Stimulated activated CD8-positive, alpha-beta memory T cell treated with anti-CD3 and anti-CD28 coated beads, Interleukin-15, amount 100 ng/mL, for 1 hour (primary cell): ENCODE measurements at regions not wholly inside any gene's neighbourhood (a gene's known extent, or its start where the extent isn't known, plus 50 kb on each side); places are given as distances from the start of the nearest gene placed in this dataset.

Experiments
- DNase-seq: peaks from one replicate; pipeline ENCODE4 v3.0.0-alpha.2; 2020; ENCODE audit warnings: low read depth

GRCh38 chr1:14189381-14189780 is 409.1 kb upstream of the KAZN start:
- no peak for DNase-seq

- DNase-seq: no peak
These were observed 408.0 kb upstream of the KAZN start for GRCh38 chr1:14190508-14190907.

- DNase-seq: no peak
These were observed 404.0 kb upstream of the KAZN start for GRCh38 chr1:14194511-14194910.

- no peak for DNase-seq
These were observed 393.4 kb upstream of the KAZN start for GRCh38 chr1:14205066-14205465.

GRCh38 chr1:14215151-14215550 is 383.3 kb upstream of the KAZN start:
- DNase-seq: no peak

GRCh38 chr1:14217384-14217783 is 381.1 kb upstream of the KAZN start:
- no peak for DNase-seq

- DNase-seq: no peak
These were observed 378.2 kb upstream of the KAZN start for GRCh38 chr1:14220324-14220723.

- DNase-seq: no peak
These were observed 377.7 kb upstream of the KAZN start for GRCh38 chr1:14220811-14221210.

GRCh38 chr1:14222086-14222485 is 376.4 kb upstream of the KAZN start:
- DNase-seq: no peak

- DNase-seq: no peak
These were observed 369.8 kb upstream of the KAZN start for GRCh38 chr1:14228677-14229076.

- no peak for DNase-seq
These were observed 365.0 kb upstream of the KAZN start for GRCh38 chr1:14233510-14233909.

GRCh38 chr1:14236097-14236496 is 362.4 kb upstream of the KAZN start:
- no peak for DNase-seq

- no peak for DNase-seq
These were observed 359.8 kb upstream of the KAZN start for GRCh38 chr1:14238472-14239307.

GRCh38 chr1:14240265-14240664 is 358.2 kb upstream of the KAZN start:
- no peak for DNase-seq

- DNase-seq: no peak
These were observed 356.4 kb upstream of the KAZN start for GRCh38 chr1:14242123-14242522.

- DNase-seq: no peak
These were observed 355.6 kb upstream of the KAZN start for GRCh38 chr1:14242870-14243269.

- DNase-seq: no peak
These were observed 352.5 kb upstream of the KAZN start for GRCh38 chr1:14245954-14246353.

GRCh38 chr1:14246471-14246870 is 352.0 kb upstream of the KAZN start:
- no peak for DNase-seq

GRCh38 chr1:14247666-14248065 is 350.8 kb upstream of the KAZN start:
- DNase-seq: no peak

- DNase-seq: no peak
These were observed 346.6 kb upstream of the KAZN start for GRCh38 chr1:14251871-14252270.

GRCh38 chr1:14253676-14254075 is 344.8 kb upstream of the KAZN start:
- no peak for DNase-seq

- no peak for DNase-seq
These were observed 344.2 kb upstream of the KAZN start for GRCh38 chr1:14254251-14254650.

- no peak for DNase-seq
These were observed 343.3 kb upstream of the KAZN start for GRCh38 chr1:14255233-14255632.

- no peak for DNase-seq
These were observed 342.8 kb upstream of the KAZN start for GRCh38 chr1:14255711-14256110.
